Right hindlimb (tissue), 1 donor: ENCODE measurements at regions not wholly inside any gene's neighbourhood (a gene's known extent, or its start where the extent isn't known, plus 50 kb on each side); places are given as distances from the start of the nearest gene placed in this dataset.

Experiments used
- DNase-seq: peaks from one replicate; pipeline ENCODE4 v3.0.0-alpha.2; 2018

GRCh38 chr22:48277868-48278581, 1515.6 kb downstream of the TBC1D22A start:
- DNase-seq, result no peak

- DNase-seq, result no peak
These were observed 1514.8 kb downstream of the TBC1D22A start for GRCh38 chr22:48276994-48277867.

GRCh38 chr22:48275412-48275811, 1513.0 kb downstream of the TBC1D22A start:
- no peak for DNase-seq

DNA sequence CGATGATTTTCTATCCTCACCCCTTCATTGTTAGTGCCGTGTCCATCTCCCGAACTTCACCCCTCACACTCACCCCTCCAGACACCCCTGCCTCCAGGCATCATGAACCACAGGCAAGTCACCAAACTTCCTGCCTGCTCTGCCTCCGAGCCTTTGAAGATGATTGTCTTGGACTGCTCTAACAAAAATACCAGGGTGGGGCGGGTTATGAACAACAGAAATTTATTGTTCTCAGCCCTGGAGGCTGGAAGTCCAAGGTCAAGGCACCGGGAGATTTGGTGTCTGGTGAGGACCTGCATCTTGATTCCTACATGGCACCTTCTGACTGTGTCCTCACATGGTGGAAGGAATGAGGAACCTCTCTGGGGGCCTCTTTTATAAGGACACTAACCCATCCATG, 1508.3 kb downstream of the TBC1D22A start:
- no peak for DNase-seq

DNA sequence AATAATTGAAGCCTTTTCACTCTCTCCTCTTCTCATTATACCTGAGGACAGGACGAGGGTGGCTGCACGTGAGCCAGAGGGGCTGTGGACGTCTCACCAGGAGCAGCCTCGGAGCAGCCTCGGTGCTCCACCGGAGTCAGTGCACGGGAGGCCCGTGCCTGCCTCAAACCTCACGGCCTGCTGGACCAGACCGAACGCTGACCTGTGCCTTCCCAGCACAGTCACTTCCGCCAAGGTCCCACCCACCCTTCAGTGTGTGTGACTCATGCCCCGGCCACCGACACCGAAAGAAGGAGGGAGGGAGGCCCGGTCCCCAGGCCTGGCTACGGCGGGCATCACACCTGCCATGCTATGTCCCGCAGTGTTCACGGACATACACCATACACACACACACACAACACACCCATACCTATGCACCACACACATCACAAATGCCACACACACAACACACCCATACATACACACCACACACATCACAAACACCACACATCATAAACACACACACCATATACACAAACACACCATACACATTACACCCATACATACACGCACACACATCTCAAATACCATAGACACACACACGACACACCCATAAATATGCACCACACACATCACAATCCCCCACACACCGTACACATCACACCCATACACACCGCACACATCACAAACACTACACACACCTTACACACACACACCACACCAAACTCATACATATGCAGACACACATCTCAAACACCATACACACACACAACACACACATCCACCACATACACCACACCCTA, 1506.5 kb downstream of the TBC1D22A start:
- no peak for DNase-seq

DNA sequence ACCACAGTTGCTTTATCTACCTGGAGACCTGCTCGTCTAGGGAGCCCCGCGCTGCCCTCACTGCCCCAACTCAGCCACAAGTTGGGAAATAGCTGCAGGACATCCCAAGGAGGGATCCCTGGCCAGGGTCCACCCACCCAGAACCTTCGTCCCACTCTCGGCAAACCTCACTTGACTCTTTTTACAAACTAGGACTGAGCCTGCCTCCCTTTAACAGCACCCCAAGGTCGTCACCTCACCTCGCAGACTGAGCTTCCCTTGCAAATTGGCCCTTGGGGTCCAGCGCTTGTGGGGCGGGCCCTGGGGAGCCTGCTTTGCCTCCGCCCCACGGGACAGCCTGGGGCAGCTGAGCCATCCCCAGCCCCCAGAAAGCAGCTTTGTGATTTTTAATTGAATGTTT, 1505.8 kb downstream of the TBC1D22A start:
- no peak for DNase-seq

- no peak for DNase-seq
These were observed 1505.2 kb downstream of the TBC1D22A start for GRCh38 chr22:48267681-48268080.

GRCh38 chr22:48265000-48265625, 1502.7 kb downstream of the TBC1D22A start:
- DNase-seq, result no peak

- no peak for DNase-seq
These were observed 1502.1 kb downstream of the TBC1D22A start for GRCh38 chr22:48264586-48264985.

GRCh38 chr22:48263791-48264351, 1501.4 kb downstream of the TBC1D22A start:
- DNase-seq, result no peak

DNA sequence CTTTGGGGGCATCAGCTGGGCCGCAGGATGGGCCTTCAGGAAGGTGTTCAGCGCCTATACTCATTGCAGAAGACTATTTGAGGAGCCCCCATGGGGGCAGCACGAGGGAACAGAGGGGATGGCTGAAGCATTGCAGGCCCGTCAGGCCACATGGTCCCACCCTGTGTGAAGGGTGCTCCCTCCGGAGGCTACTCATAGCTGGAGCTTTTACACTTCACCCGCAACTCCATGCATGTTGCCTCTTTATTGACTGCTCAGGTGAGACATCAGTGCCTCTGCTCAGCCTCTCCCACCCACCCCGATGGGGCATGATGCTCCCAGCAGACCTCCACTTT, 1500.9 kb downstream of the TBC1D22A start:
- no peak for DNase-seq

DNA sequence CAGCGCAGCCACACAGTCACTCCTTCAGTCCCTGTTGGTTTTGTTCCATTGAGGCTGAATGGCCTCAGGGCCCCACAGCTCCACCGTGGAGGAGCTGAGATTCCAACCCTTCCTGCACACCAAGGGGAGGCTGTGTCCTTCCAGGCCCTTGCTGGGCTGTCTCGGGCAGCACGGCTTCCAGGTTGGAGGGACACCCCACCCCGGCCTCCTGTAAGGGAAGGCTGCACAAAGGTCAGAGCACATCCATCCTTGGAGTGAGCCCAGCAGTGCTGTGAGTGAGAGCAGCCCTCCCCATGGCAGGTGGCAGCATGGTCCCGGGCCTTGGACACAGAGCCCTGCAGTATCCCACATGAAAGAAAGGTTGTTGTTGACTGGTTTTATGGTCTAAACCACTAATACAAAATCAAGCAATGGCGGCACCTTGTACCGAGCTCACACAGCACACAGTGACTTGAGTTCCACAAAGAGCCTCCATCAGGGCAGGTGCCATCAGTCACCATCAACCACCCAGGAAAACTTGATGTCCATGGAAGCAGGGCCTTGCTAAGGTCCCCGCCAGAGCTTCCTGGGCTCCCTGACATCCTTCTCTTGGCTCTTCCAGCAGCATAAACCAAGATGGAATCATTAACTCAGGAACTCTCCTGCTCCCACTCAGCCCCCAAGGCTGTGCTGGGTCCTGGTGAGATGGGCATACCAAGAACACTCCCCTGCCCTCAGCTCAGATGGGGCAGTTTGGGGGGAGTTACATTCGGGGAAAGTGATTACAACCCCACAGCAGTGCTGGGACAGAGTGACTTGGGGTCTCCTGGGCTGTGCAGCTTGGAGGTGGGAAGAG, 1500.4 kb downstream of the TBC1D22A start:
- no peak for DNase-seq

GRCh38 chr22:48261706-48262105, 1499.3 kb downstream of the TBC1D22A start:
- DNase-seq, result no peak

- DNase-seq, result no peak
These were observed 1498.7 kb downstream of the TBC1D22A start for GRCh38 chr22:48261048-48261621.

GRCh38 chr22:48259991-48260670, 1497.7 kb downstream of the TBC1D22A start:
- no peak for DNase-seq

GRCh38 chr22:48258811-48259210, 1496.4 kb downstream of the TBC1D22A start:
- no peak for DNase-seq

- no peak for DNase-seq
These were observed 1495.7 kb downstream of the TBC1D22A start for GRCh38 chr22:48258064-48258701.

DNA sequence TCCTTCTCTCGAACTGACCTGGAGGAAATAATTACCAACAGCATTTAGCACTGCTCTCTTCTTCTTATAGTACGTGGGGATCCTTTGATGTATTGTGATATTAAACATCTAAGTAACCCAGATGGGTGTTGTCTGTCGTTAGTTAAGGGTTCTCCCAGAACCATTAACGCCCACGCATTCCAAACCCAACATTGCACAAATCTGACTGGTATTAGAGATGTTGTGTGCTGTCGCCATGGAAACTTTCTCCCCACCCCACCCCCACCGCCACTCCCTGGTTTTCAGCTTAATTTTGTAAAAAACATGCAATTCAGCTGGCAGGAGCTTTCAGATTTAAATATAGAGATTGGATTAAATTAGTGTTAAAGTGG, 1495.2 kb downstream of the TBC1D22A start:
- no peak for DNase-seq

GRCh38 chr22:48256776-48257684, 1494.6 kb downstream of the TBC1D22A start:
- DNase-seq, result no peak
